Adrenal gland (tissue), 9 donors: ENCODE measurements at regions not wholly inside any gene's neighbourhood (a gene's known extent, or its start where the extent isn't known, plus 50 kb on each side); places are given as distances from the start of the nearest gene placed in this dataset.
"Not testable (repeated sequence)": the region's sequence is repeated elsewhere in the genome, so short reads cannot be mapped to it uniquely, and the experiment has no call there.

ENCODE experiments used
- DNase-seq, 7 donors: peaks; one replicate each; pipeline ENCODE4 v3.0.0-alpha.2; 2019 to 2020
- H3K27ac ChIP-seq, 5 donors: fragments of 200-600 bp; sonication (generic) in 4 of 5; 1 replicate in 3 of 5; 2 replicates in 2 of 5; pipeline versions ENCODE4 v1.5.1 to v1.8.0; 2016 to 2020; ENCODE audit warnings: mild to moderate bottlenecking in 1 of 5
- H3K27me3 ChIP-seq: fragments of 200-600 bp; 2 replicates; pipeline ENCODE4 v1.8.0; 2021
- H3K36me3 ChIP-seq, 2 donors: fragments of 200-600 bp; replicated peaks in 1 of 2; 1 replicate in 1 of 2; 2 replicates in 1 of 2; pipeline versions ENCODE4 v1.5.1 to v1.8.0; 2018 to 2022
- H3K4me1 ChIP-seq, 2 donors: fragments of 200-600 bp; replicated peaks in 1 of 2; 1 replicate in 1 of 2; 2 replicates in 1 of 2; pipeline versions ENCODE4 v1.5.1 to v1.8.0; 2018 to 2021
- H3K4me3 ChIP-seq, 4 donors: fragments of 200-600 bp; sonication (generic) in 3 of 4; one replicate each; pipeline ENCODE4 v1.5.1; 2016 to 2018
- H3K9me3 ChIP-seq, 3 donors: fragments of 200-600 bp; sonication (generic) in 1 of 3; replicated peaks in 1 of 3; 1 replicate in 2 of 3; 2 replicates in 1 of 3; pipeline versions ENCODE4 v1.5.1 to v1.8.0; 2016 to 2021
- CTCF ChIP-seq, 6 experiments: fragments of 450-650 bp in 4 of 6; fragments of 200-600 bp in 2 of 6; sonication (generic) in 1 of 6; IDR thresholded peaks; 1 replicate in 5 of 6; 2 replicates in 1 of 6; pipeline versions ENCODE4 v1.5.1 to v1.8.0; 2016 to 2021; ENCODE audit warnings: antibody characterized with exemption in 6 of 6, mild to moderate bottlenecking in 2 of 6, moderate library complexity in 1 of 6
- POLR2A ChIP-seq, 2 donors: fragments of 450-650 bp; IDR thresholded peaks; one replicate each; pipeline ENCODE4 v1.6.1; 2017; ENCODE audit warnings: antibody characterized with exemption in 2 of 2, mild to moderate bottlenecking in 2 of 2, moderate library complexity in 1 of 2
- WGBS, 4 donors: extraction: QIAGEN DNeasy Blood & Tissue Kit in 2 of 4; methylation state at CpG; one replicate each; pipeline versions ENCODE4 v1.1.5 to v1.1.7; 2013 to 2017; 5-methylcytosine and 5-hydroxymethylcytosine counted together
- intact Hi-C, 2 donors: fragments of 100-400 bp; cut with DNase I; formaldehyde crosslinking; loops; one replicate each; pipeline versions ENCODE4 v1.14.1 to v1.15.0; 2022 to 2023
- donor health status: healthy with polysubstance abuse.
- donor health status: Bipolar disorder and iron deficiency.
- donor health status: DM: yes; HTN: yes; CAD: no.
- donor health status: DM: no; HTN: no; CAD: no.
- donor health status: DM: no; HTN: no; CAD: no.

DNA sequence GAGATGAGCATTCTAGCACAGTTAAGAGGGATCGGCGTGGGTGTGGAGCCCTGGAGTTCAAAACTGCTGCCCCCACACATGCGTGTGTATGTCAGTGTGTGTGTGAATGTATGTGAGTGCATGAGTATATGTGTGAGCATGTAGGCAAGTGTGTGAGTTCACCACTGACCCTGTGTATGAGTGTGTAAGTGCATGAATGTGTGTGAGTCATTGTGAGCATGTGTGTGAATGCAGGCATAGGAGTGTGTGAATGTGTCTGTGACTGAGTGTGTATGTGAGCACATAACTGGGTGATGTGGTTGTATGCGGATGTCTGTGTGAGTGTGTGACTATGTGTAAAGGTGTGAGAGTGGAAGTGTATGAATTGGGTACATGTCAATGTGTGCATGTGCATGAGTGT, 69.6 kb upstream of the CCDC167 start:
- H3K27me3 ChIP-seq: no peaks in the 10 kb centered on the region
- no peak for TF ChIP-seq CTCF (IDR thresholded peaks at IDR 0.05)
- TF ChIP-seq POLR2A (IDR thresholded peaks at IDR 0.05): no peak
- no peak for DNase-seq
- H3K4me1 ChIP-seq: peaks cover 0 to 12% of the 10 kb centered on the region in 2 donors
- intact Hi-C loops: loop anchor here (5.0 to 10.0 kb wide), 5 partner anchors 85 to 245 kb away; no protein-coding TSS in a partner anchor
- H3K36me3 ChIP-seq: no peaks in the 10 kb centered on the region
- 82 to 88% (median 84%) methylated on average over 4 of the region's 4 CpGs for WGBS, 4 donors
- no peak overlapping the region for H3K4me3 ChIP-seq
- no peaks in the 10 kb centered on the region for H3K9me3 ChIP-seq
- no peak overlapping the region for H3K27ac ChIP-seq

- H3K4me1 ChIP-seq: peaks cover 0 to 12% of the 10 kb centered on the region in 2 donors
- TF ChIP-seq POLR2A (IDR thresholded peaks at IDR 0.05): no peak
- no peak for TF ChIP-seq CTCF (IDR thresholded peaks at IDR 0.05)
- H3K4me3 ChIP-seq: no peak overlapping the region
- intact Hi-C loops: loop anchor here (5.0 to 10.0 kb wide), 5 partner anchors 82 to 242 kb away; no protein-coding TSS in a partner anchor
- H3K27ac ChIP-seq: no peak overlapping the region
- no peaks in the 10 kb centered on the region for H3K36me3 ChIP-seq
- DNase-seq: no peak
- 62 to 81% (median 70%) methylated on average over 3 of the region's 3 CpGs for WGBS, 4 donors
- H3K27me3 ChIP-seq: no peaks in the 10 kb centered on the region
- no peaks in the 10 kb centered on the region for H3K9me3 ChIP-seq
Measured at GRCh38 chr6:37566950-37567349, 67.3 kb upstream of the CCDC167 start.

GRCh38 chr6:37566111-37566949, 66.6 kb upstream of the CCDC167 start:
- WGBS, 4 donors: 14 to 22% (median 16%) methylated on average over 16 to 28 of the region's 28 CpGs
- intact Hi-C loops: loop anchor here (5.0 to 10.0 kb wide), 5 partner anchors 82 to 242 kb away; no protein-coding TSS in a partner anchor
- no peak for TF ChIP-seq POLR2A (IDR thresholded peaks at IDR 0.05)
- TF ChIP-seq CTCF (IDR thresholded peaks at IDR 0.05): peak; percentile 67 to 87 (median 80)
- no peaks in the 10 kb centered on the region for H3K9me3 ChIP-seq
- H3K27ac ChIP-seq: peak overlapping the region in 1 of 5 donors; percentile 59
- no peaks in the 10 kb centered on the region for H3K27me3 ChIP-seq
- H3K4me3 ChIP-seq: peak overlapping the region in 1 of 4 donors; percentile 15
- peaks cover 0 to 12% of the 10 kb centered on the region in 2 donors for H3K4me1 ChIP-seq
- H3K36me3 ChIP-seq: no peaks in the 10 kb centered on the region
- DNase-seq: peak in 6 of 7 donors; percentile 46 to 74 (median 54)

GRCh38 chr6:37565267-37566110, 65.8 kb upstream of the CCDC167 start:
- WGBS, 4 donors: 26 to 40% (median 34%) methylated on average over 9 to 17 of the region's 17 CpGs
- Histone ChIP-seq H3K27me3 (no peaks in the 10 kb centered on the region), H3K36me3 (no peaks in the 10 kb centered on the region), H3K4me1 (peaks cover 0 to 12% of the 10 kb centered on the region in 2 donors), H3K9me3 (no peaks in the 10 kb centered on the region), H3K4me3 (peak overlapping the region in 1 of 4 donors; percentile 15), H3K27ac (peak overlapping the region in 1 of 5 donors; percentile 59)
- peak in 1 of 7 donors; percentile 27 for DNase-seq
- intact Hi-C loops: loop anchor here (5.0 to 10.0 kb wide), 5 partner anchors 81 to 241 kb away; no protein-coding TSS in a partner anchor
- TF ChIP-seq POLR2A (IDR thresholded peaks at IDR 0.05) (no peak), CTCF (IDR thresholded peaks at IDR 0.05) (no peak)

DNA sequence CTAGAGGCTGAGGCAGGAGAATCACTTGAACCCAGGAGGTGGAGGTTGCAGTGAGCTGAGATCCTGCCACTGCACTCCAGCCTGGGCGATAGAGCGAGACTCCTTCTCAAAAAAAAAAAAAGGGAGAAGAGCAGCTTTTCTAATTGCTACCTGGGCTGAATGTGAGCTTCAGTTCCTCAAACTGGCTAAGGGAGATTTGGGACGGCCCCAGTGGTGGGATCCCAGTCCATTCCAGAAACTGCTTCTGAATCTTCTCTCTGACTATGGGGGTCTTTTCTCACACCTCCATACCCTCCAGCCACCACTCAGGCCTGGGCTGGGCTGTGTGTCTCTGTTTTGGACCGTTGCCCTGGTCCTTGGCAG, 63.2 kb upstream of the CCDC167 start:
- H3K4me1 ChIP-seq: peaks cover 0 to 12% of the 10 kb centered on the region in 2 donors
- H3K4me3 ChIP-seq, DNase-seq, H3K36me3 ChIP-seq, H3K9me3 ChIP-seq, H3K27ac ChIP-seq, H3K27me3 ChIP-seq: not testable (repeated sequence)
- intact Hi-C loops: loop anchor here (10.0 kb wide), 3 partner anchors 78 to 238 kb away; no protein-coding TSS in a partner anchor
- WGBS, 4 donors: 71 to 85% (median 83%) methylated on average over 4 of the region's 4 CpGs
